ENCODE measurements at regions not wholly inside any gene's neighbourhood (a gene's known extent, or its start where the extent isn't known, plus 50 kb on each side); places are given as distances from the start of the nearest gene placed in this dataset.

- ATAC-seq (ENCODE audit: low FRiP score) = no peak
- TF ChIP-seq CTCF (IDR thresholded peaks at IDR 0.05) = no peak
Measured at GRCh38 chr14:89613260-89614008, 196.4 kb upstream of the FOXN3 start.

GRCh38 chr14:89609500-89610100 lies 192.6 kb upstream of the FOXN3 start:
- no peak for TF ChIP-seq CTCF (IDR thresholded peaks at IDR 0.05)
- DNase-seq (ENCODE audit: low spot score) (no peak), ATAC-seq (ENCODE audit: low FRiP score) (no peak)

More at GRCh38 chr14:89613260-89614008, 196.4 kb upstream of the FOXN3 start:
- DNase-seq (ENCODE audit: low spot score) = no peak

- TF ChIP-seq CTCF (IDR thresholded peaks at IDR 0.05) = no peak
- ATAC-seq (ENCODE audit: low FRiP score) = no peak
- DNase-seq (ENCODE audit: low spot score) = no peak
Measured at GRCh38 chr14:89607453-89607852, 190.4 kb upstream of the FOXN3 start.

- ATAC-seq (ENCODE audit: low FRiP score) (no peak), DNase-seq (ENCODE audit: low spot score) (no peak)
- no peak for TF ChIP-seq CTCF (IDR thresholded peaks at IDR 0.05)
Measured at GRCh38 chr14:89603938-89604480, 187.0 kb upstream of the FOXN3 start.

- TF ChIP-seq CTCF (IDR thresholded peaks at IDR 0.05) = no peak
- ATAC-seq (ENCODE audit: low FRiP score) (no peak), DNase-seq (ENCODE audit: low spot score) (no peak)
Measured at GRCh38 chr14:89600950-89601826, 184.2 kb upstream of the FOXN3 start.

- ATAC-seq (ENCODE audit: low FRiP score) (no peak), DNase-seq (ENCODE audit: low spot score) (no peak)
- no peak for TF ChIP-seq CTCF (IDR thresholded peaks at IDR 0.05)
Measured at GRCh38 chr14:89600029-89600428, 183.0 kb upstream of the FOXN3 start.
